ENCODE measurements at regions not wholly inside any gene's neighbourhood (a gene's known extent, or its start where the extent isn't known, plus 50 kb on each side); places are given as distances from the start of the nearest gene placed in this dataset.

DNA sequence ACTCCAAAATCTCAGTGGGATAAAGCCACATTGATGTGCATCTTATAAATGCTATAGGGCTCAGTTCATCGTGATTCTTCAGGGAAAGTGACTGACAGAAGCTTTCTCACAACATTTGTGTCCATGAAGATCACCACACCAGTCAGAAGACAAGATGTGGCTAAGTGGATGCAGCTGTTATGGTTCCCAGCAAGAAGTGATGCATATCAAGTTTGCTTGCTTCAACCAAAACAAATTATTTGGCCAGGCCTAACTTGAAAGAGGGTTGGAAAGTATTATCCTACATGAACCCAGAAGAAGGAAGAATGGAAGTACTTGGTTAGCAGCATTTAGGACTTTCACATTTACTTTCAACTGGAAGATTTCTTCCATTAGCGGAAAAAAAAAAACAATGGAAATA is 210.0 kb upstream of the ACVR2A start:
- POLR2A ChIA-PET: no interaction called here
- CTCF ChIA-PET: interaction anchor here (0.6 to 1.4 kb wide), 3 partner anchors 12 to 467 kb away, joined by 3 read pairs; no protein-coding TSS in a partner anchor
- DNase-seq (ENCODE audit: extremely low spot score): no peak
- TF ChIP-seq, protein P1, sequence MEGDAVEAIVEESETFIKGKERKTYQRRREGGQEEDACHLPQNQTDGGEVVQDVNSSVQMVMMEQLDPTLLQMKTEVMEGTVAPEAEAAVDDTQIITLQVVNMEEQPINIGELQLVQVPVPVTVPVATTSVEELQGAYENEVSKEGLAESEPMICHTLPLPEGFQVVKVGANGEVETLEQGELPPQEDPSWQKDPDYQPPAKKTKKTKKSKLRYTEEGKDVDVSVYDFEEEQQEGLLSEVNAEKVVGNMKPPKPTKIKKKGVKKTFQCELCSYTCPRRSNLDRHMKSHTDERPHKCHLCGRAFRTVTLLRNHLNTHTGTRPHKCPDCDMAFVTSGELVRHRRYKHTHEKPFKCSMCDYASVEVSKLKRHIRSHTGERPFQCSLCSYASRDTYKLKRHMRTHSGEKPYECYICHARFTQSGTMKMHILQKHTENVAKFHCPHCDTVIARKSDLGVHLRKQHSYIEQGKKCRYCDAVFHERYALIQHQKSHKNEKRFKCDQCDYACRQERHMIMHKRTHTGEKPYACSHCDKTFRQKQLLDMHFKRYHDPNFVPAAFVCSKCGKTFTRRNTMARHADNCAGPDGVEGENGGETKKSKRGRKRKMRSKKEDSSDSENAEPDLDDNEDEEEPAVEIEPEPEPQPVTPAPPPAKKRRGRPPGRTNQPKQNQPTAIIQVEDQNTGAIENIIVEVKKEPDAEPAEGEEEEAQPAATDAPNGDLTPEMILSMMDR (IDR thresholded peaks at IDR 0.05; ENCODE audit: control extremely low read depth, extremely low read depth, low read depth, missing control alignments): no peak

DNA sequence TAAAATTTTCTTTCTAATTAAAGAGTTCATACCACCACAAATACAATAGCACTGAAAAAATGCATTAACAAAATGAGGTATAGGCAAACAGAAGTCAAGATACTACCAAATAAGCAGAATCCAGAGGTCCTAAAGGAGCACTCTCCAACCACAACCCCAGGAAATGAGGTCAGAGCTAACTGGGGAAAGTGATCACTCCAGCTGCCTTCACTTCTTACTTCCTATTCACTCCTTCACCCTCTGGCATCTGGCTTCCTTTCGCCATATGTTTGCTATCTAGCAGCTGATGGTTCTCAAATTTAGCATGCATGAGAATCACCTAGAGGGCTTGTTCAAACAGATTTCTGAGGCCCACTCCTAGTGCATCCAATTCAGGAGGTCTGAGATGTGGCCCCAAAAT is 212.6 kb upstream of the ACVR2A start:
- POLR2A ChIA-PET: no interaction called here
- DNase-seq (ENCODE audit: extremely low spot score): no peak
- TF ChIP-seq, protein P1 (IDR thresholded peaks at IDR 0.05; ENCODE audit: control extremely low read depth, extremely low read depth, low read depth, missing control alignments): no peak
- CTCF ChIA-PET: interaction anchor here (2.8 kb wide), 1 partner anchor 13 kb away, joined by 10 read pairs; no protein-coding TSS in a partner anchor

DNA sequence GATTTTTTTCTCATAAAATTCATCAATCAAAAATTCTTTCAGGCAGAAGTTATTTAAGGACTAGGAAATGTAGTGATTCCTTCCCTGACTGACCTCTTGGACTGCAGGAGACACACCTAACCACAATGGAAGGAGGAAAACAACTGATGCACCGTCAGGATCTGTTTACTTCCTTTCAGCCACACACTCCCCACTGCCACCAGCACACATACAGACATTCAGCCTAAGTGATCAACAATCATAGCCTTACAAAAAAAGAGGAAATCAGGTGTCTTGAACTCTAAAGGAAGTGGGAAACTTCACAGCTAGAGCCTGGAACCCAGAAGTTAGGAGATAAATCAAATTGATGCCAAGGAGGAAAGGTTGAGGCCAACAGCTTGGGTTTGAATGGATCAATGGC is 213.5 kb upstream of the ACVR2A start:
- ChIA-PET CTCF (no interaction called here), POLR2A (no interaction called here)
- DNase-seq (ENCODE audit: extremely low spot score): no peak
- TF ChIP-seq, protein P1 (IDR thresholded peaks at IDR 0.05; ENCODE audit: control extremely low read depth, extremely low read depth, low read depth, missing control alignments): no peak

DNA sequence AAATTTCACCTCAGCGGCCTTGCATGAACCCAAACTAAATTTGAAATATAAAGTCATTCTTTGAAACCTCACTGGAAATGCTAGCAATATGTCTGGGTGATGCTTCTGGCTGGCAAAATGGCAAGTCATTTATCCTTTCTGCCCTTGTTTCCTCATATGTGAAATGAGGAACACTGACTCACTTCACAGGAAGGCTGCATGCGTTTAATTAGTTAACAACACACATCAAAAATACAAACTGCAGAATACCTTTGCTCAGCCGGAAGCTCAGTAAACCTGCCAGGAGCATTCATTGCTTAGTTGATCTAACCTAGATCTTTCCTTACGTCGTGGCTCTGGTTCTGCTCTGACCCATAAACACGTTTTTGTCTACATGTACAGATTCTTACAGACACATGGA is 214.2 kb upstream of the ACVR2A start:
- DNase-seq (ENCODE audit: extremely low spot score): no peak
- TF ChIP-seq, protein P1 (IDR thresholded peaks at IDR 0.05; ENCODE audit: control extremely low read depth, extremely low read depth, low read depth, missing control alignments): no peak
- ChIA-PET CTCF (no interaction called here), POLR2A (no interaction called here)

DNA sequence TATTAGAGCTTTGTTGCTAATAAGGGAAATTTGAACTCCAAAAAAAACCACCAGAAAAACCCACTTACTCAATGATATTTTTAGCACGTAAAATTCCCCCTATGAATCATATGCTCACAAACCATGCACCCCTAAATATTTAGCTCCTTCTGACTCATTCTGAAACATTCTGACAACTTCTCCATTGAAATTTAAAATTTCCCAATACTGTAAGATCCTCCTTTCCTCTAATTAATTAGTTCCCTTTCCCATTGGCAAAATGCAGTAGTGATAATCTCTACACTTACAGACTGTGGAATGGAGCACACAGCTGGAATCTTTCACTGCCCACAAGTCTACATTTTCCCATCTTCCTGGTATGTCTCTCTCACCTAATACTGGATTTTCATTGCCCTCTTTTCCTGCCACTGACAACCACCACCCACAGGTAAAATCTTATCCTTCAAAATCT is 215.8 kb upstream of the ACVR2A start:
- peak; percentile 17 for DNase-seq (ENCODE audit: extremely low spot score)
- ChIA-PET POLR2A (no interaction called here), CTCF (interaction anchor here (0.8 to 1.5 kb wide), 2 partner anchors 10 to 14 kb away, joined by 3 read pairs; no protein-coding TSS in a partner anchor)
- TF ChIP-seq, protein P1 (IDR thresholded peaks at IDR 0.05; ENCODE audit: control extremely low read depth, extremely low read depth, low read depth, missing control alignments): no peak

DNA sequence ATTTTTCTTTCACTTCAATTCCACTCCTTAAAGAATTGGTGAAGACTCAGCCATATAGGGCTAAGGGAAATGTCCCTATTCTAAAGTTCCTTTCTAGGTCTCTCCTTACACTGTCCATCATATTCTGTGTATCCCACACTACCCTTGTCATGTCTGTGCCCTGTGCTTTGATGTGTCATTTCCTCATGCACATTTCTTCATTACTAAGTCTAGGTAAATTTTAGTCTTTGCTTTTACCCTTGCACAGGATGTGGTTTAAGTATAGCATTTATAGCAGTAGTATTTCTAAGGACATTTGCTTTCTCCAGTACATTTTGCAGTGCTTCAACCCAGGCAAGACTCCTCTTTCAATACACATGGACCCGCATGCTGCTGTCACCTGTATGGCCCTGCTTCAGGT is 221.5 kb upstream of the ACVR2A start:
- TF ChIP-seq, protein P1 (IDR thresholded peaks at IDR 0.05; ENCODE audit: control extremely low read depth, extremely low read depth, low read depth, missing control alignments): no peak
- CTCF ChIA-PET: interaction anchor here (0.7 to 1.4 kb wide), 3 partner anchors 7 to 11 kb away, joined by 3 to 4 read pairs (median 3); no protein-coding TSS in a partner anchor
- peak; percentile 9 for DNase-seq (ENCODE audit: extremely low spot score)
- POLR2A ChIA-PET: no interaction called here
